Astrocyte of the cerebellum (primary cell): ENCODE measurements at regions not wholly inside any gene's neighbourhood (a gene's known extent, or its start where the extent isn't known, plus 50 kb on each side); places are given as distances from the start of the nearest gene placed in this dataset.

Source experiments
- DNase-seq: peaks from one replicate; pipeline ENCODE4 v3.0.0-alpha.2; 2011; ENCODE audit warnings: low read depth
- H3K4me3 ChIP-seq: 2 replicates; pipeline ENCODE4 v1.5.1; 2011; ENCODE audit warnings: mild to moderate bottlenecking, low read depth, low read length, moderate library complexity
- CTCF ChIP-seq: IDR thresholded peaks from 2 replicates; pipeline ENCODE4 v1.5.1; 2012; ENCODE audit warnings: low read length, low read depth, moderate library complexity, mild to moderate bottlenecking; ENCODE audit errors: missing control alignments
- in situ Hi-C: cut with HindIII; loops from 2 replicates; pipeline ENCODE4 v1.10.0; 2017; ENCODE audit warnings: low sequenced_read_pairs

DNA sequence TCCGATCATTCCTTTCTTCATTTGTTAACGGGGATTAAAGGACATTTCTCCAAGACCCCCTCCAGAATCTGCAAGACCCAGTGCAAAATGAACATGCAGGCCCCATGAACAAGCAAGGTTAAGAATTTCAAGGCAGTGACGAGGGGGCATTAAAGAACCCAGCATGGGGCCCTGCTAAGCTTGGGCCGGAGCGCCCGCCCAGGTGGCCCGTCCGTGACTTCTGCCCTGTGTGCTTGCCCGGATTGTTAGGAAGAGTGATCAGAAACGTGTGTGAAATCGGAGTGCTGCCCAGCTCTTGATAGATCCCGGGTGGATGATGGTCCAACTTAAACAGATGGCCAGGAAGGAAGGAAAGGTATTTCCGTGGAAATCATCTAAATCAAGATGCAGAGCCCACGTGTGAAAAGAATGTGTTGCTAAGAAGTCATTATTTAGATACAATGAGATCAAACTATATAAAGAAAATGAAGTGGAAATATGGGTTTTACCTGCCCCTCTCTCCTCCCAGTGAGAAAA, 213.6 kb downstream of the KLF6 start:
- in situ Hi-C loops, result no loop called here
- no peak for DNase-seq
- no peak for TF ChIP-seq CTCF
- H3K4me3 ChIP-seq, result no peak overlapping the region

DNA sequence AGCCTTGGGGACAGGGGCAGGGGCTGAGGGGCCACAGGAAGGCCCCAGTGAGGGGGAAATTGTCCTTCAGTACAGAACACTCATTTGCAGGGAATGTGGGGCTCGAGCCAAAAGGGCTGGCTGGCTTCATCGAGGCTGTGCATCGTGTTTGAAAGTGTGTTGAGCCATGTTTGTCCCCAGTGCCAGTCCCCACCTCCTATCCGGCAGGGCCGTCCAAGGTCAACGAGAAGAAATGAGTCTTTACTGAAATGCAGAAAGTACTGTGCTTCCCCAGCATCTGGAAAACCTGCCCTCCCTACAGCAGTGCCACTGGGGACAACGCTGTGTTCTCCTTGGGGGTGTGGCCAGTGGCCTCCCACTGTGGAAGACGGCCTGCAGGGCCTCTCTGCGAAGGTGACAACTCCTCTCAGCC, 214.1 kb downstream of the KLF6 start:
- in situ Hi-C loops, result no loop called here
- no peak for TF ChIP-seq CTCF
- H3K4me3 ChIP-seq, result no peak overlapping the region
- no peak for DNase-seq

DNA sequence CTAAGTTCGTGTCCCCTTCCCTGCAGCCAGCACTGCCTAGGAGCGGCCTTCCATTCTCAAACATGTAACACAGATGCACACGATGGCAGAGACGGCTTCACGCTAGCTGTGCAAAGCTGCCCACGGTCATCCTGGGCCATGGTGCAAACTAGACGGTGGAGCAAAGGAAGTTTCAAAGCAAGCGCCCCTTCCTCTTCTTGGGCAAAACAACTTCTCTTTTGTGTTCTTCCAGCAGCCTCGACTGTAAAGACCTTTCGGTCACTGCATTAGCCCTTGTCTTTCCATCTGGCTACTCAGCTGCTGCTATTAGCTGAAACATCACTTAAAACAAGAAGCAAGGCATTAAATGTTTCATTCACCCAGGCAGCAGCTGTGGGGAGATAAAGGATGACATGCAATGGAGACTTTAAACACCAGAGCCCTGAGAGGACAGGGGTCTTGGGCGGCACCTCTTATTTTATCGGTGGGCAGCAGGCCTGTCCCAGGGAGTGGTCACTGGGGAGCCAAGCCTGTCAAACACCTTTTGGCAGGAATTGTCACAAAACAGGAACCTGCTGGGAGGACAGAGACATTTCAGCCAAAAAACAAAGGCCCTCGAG, 214.8 kb downstream of the KLF6 start:
- no peak for DNase-seq
- in situ Hi-C loops, result no loop called here
- no peak overlapping the region for H3K4me3 ChIP-seq
- TF ChIP-seq CTCF, result no peak

DNA sequence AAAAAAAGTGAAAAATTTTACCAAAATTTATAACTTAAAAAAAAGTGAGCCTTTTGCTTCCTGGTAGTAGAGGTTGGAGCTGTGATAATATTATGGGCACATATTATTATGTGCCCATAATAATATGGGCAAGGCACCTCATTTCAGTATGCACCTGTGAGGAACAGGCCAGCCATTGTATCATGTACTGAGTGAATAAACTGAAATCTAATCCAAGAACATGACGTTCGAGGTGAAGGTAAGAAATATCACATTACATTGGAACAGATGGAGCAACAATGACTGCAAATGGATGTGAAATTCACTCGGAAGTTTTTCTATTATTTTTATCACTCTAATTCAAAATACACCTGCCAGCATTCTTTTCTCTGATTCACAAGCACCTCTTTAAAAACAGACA, 216.0 kb downstream of the KLF6 start:
- no peak for DNase-seq
- TF ChIP-seq CTCF, result no peak
- H3K4me3 ChIP-seq, result no peak overlapping the region
- in situ Hi-C loops, result no loop called here

DNA sequence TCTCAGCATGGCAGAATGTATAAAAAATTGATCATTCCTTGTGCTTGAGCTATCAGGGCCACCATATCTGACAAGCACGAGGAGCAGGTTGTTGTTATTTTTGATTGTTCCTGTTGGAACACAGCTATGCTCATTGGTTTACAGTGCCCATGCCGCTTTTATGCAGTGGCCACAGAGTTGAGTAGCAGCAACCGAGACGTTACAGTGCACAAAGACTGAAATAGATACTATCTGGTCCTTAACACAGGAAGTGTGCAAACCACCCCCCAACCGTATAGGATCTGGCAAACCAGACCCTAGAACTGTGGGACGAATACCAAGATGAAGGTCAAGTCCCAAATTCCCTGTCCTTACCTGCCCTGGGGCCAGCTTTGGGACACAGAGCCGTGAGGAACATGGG, 216.6 kb downstream of the KLF6 start:
- TF ChIP-seq CTCF, result no peak
- in situ Hi-C loops, result no loop called here
- no peak for DNase-seq
- H3K4me3 ChIP-seq, result no peak overlapping the region

DNA sequence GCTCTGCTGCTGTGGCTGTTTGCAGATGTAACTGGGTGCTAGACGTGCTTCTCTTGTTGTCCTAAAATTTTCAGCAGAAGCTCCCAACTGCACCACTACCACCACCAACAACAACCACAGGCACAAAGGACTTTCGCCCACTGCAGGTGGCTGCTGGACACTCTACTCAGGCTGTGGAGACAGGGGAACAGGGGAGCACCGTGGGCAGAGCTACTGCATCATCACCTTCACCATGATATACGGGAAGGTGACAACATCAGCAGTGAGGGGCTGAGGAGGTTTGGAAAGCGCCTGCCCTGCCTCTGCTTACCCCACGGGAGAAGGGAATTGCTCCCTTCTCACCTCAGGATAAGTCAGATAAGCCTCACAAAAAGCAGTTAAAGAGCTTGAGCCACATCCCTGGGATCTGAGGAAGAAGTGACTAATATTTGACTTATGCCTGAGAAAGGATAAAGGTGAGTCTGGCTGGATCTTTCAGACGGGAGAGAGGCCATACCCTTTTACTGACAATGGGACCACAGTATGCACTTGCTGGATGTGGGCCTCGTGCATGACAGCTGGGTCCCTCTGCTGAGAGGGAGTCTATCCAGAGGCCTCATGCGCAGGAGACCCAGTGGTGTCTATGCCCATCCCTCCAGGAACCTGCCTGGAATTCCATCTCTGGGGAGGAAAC, 217.6 kb downstream of the KLF6 start:
- no peak overlapping the region for H3K4me3 ChIP-seq
- in situ Hi-C loops, result no loop called here
- no peak for TF ChIP-seq CTCF
- DNase-seq, result no peak
